Kidney capillary endothelial cell (primary cell): ENCODE measurements at regions not wholly inside any gene's neighbourhood (a gene's known extent, or its start where the extent isn't known, plus 50 kb on each side); places are given as distances from the start of the nearest gene placed in this dataset.
"Not testable (repeated sequence)": the region's sequence is repeated elsewhere in the genome, so short reads cannot be mapped to it uniquely, and the experiment has no call there.

Experiments
- DNase-seq: peaks from one replicate; pipeline ENCODE4 v3.0.0-alpha.2; 2018; ENCODE audit warnings: low spot score

DNA sequence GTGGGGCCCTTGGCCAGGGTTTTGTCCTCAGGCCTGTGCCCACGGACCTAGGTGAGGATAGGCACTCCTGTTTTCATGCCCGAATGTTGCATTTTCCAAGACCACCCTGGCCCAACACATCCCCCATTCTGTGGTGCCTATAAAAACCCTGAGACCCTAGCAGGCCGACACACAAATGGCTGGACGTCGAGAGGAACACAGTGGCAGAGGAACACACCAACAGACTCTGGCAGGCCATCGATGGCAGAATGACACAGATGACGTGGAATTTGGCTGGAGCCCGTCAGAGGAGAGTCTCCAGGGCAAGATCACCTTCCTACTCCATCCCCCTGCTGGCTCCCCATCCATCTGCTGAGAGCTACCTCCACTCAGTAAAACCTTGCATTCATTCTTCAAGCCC, 898.8 kb downstream of the ANKRD7 start:
- DNase-seq = no peak

DNA sequence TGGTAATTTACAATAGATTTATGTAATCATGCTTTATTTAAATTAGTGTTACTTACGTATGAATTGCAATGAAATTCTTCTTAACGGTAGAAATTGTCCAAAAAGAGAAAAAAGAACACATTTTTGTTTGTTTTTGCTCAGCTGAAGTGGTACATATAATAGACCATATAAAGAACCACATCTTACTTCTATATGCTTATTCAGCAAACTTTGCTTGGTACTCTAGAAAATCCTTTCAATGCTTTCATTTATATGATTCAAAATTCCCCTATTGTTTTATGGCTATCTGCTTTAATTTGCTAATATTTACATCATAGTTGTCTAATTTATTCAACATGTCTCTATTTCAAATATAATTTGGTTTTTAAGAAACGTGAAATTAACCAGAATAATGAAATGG, 903.2 kb downstream of the ANKRD7 start:
- no peak for DNase-seq

DNA sequence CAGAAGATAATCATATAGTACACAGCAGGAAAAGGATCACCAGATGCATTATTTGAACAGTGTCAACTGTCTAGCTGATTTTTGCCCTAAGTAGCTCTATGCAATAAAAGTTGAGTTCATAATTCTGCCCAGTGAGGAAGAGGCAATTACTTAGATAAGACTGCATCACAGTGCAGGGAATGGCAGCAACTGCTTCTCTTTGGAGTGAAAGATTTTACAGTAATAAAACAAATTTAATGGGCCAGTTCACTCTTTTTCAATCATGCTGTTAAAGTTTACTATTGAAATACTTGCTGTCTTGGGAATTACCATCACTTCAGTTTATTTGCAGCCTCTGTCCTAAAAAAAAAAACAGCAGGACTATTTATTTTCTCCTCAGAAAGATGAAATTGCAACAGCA, 907.9 kb downstream of the ANKRD7 start:
- DNase-seq = no peak

DNA sequence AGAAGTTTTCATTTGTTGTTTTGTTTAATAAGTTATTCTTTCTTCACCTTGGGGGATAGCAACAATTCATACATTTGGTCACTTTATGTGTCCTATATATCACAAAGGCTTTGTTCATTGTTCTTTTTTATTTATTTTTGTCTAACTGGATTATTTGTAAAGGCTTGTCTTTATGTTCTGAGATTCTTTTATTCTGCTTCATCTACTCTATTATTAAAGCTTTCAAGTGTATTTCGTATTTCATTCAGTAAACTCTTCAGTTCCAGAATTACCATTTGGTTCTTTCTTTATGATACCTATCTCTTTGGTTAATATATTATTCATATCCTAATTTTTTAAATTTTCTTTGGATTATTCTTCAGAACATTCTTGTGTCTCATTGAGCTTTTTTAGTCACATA, 942.9 kb downstream of the ANKRD7 start:
- DNase-seq = no peak

DNA sequence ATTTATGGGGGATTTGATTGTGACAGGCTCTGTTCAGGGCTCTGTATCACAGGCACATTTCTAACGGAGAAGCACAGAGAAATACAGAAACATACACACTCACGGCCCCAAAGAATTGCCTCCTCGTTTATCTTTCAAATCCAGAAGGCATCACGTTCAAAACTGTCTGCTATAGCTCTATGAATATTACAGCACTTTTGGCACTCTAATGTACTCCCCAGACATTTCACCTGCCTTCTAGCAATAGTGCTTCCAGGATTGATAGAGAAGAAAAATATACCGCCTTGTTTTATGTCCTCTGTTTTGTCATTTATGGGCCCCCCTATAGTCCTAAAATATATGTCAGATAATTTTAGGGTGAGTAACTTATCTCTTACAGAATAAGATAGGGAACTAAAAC, 947.5 kb downstream of the ANKRD7 start:
- DNase-seq = no peak

DNA sequence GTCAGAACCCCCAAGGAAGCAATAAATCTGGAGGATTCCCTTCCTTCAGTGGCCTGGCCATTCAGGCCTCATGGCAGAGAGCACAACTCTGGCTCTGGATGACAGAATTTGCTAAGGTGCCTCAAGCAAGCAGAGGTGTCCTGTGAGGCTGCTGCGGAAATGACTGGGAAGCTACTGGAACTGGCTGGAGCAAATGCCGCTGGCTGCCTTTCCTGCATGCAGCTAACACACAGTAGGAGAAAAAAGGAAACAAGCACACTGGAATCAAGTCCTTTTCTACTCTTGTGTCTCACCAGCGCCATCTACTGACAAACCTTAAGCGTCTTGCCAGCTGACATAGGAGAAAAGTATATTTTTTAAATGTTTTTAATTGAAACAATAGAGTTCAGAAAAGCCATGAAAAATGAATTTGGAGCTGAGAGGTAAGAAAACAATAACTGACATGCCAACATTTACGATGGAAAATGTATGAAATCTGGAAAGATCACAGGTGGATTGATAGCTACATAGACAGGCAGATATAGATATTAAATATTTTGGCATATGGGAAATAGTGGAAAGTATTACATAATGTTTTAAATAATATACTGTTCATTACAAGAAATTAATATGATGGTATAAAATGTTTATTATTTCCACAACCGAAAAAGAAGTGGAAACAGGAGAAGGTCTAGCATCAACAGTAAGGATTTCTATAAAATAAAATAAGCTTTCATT, 951.6 kb downstream of the ANKRD7 start:
- DNase-seq = peak; percentile 59

DNA sequence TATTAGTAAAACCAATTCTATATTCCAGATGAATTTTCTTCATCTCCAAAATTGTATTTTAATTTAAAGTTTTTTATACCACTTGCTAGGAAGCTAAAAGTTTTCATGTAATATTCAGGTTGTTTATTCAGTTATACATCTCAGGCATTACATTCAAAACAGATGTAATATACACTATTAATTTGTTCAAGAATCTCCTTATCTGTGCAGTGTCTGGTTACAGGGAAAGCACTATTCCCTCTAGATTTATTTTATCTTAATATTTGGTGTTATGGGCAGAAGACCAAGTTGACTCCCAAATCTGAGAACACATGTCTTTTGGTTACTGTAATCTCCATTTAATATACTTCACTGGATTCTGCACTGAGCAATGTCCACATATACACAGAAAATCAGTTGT, 953.4 kb downstream of the ANKRD7 start:
- no peak for DNase-seq

DNA sequence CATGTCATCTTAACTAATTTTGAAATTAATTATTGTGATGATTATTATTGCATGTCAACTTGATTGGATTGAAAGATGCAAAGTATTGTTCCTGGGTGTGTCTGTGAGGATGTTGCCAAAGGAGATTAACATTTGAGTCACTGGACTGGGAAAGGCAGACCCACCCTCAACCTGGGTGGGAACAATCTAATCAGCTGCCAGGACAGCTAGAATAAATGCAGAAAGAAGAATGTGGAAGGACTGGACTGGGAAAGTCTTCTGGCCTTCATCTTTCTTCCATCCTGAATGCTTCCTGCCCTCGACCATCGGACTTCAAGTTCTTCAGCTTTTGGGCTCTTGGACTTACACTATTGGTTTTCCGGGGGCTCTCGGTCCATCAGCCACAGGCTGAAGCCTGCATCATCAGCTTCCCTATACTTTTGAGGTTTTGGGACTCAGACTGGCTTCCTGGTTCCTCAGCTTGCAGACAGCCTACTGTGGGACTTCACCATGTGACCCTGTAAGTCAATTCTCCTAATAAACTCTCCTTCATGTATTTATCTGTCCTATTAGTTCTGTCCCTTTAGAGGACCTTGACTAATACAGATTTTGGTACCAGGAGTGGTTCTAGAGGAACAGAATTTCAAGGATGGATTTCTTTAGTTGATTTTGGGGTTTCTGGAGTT, 959.8 kb downstream of the ANKRD7 start:
- DNase-seq = no peak

DNA sequence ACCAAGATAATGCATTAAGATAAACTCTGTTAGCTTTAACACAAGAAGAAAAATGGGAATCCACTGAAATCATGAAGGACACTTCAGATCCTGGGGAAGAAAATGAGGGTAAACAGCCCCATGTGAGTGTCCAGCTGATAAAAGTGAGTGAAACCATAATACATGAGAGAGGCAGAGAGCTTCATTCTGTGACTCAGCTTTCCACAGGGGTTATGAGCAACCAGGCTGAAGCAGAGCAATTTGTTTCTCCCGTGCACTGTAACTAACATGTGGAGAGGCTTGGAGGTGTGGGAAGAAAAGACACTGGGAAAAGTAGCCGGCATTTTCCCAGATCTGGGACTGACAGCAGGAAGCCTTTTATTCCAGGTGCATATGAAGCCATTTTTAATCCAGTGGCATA, 971.7 kb downstream of the ANKRD7 start:
- DNase-seq = no peak

DNA sequence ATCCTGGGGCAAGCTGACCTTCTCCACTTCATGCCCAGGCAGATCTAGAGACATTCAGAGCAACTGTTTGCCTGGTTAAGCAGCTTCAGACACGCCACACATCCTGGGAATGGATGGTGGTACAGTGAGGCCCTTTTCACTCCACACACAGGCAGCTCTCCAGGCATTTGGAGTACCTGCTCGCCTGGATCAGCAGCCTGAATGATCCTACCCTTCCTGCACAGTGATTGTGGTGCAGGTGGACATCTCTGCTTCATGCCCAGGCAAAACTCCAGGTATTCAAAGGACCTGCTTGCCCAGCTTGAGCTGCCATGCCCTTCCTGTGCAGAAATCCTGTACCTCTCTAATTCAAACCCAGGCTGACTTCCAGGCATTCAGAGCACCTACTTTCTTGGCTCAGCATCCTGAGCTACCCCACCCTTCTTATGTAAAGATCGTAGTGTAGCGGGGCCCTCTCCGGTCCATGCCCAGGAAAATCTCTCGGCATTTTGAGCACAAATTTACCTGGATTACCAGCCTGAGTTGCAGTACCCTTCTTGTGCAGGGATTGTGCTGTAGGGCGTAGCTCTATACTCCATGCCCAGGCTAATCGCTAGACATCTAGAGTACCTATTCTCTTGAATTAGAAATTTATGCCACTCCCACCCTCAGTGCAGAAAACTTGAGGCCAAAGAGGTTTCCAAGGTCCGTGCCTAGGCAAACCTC, 972.8 kb downstream of the ANKRD7 start:
- no peak for DNase-seq

DNA sequence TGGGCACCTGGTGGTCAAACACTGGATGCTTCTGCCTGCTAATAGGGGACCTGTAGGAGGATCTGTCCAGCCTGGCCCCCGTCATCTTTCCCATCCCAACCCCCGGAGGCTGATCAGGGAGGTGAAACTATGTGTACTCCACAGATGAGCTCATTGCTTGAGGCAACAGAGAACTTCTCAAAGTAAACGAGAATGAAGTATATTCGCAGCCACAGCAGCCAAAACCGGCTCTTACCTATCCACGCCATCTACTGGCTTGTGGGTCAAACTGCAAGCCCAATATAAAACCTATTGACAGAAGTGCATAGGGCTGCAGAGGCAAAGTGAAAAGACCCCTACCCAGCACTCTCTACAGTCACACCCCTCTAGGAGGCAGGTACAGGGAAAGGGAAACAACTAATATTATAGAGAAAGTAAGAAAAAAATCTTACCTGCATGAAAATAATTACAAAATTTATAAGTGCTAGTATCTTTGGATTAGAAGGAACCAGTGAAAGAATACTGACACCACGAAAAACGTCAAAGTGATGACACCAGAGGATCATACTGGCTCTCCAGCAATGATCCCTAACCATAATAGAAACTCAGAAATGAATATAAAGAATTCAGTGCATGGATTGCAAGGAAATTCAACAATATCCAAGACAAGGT, 973.5 kb downstream of the ANKRD7 start:
- peak; percentile 38 for DNase-seq

DNA sequence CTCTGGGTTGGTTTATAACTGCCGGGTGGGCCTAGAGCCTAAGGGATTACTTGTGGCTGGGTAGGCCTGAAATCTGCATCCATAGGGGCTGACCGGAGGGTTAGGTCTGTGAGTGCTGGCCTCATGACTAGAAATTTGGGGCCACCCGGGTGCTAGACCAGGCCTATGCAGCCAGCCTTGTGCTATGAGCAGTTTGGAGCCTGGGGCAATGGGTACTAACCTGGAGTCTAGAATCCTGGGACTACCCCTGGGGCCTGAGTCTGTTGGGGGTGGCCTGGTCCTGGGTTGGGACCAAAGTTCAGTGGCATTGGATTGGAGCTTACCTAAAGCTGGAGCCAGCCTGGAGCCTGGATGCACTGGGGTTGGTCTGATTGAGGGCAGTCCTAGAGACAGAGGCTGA, 995.2 kb downstream of the ANKRD7 start:
- no peak for DNase-seq

DNA sequence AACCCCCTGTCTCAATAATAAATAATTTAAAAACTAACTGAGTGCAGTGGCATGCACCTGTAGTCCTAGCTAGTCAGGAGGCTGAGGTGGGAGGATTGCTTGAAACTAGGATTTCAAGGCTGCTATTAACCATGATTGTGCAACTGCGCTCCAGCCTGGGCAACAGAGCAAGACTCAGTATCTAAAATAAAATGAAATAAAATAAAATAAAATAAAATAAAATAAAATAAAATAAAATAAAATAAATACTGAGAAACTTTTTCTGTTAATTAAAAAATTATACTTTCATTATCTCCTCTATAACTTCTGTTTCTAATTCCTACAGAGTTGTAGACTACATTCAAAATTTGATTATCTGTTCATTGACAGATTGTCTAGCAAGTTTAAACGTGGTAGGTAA, 999.4 kb downstream of the ANKRD7 start:
- DNase-seq = no peak

DNA sequence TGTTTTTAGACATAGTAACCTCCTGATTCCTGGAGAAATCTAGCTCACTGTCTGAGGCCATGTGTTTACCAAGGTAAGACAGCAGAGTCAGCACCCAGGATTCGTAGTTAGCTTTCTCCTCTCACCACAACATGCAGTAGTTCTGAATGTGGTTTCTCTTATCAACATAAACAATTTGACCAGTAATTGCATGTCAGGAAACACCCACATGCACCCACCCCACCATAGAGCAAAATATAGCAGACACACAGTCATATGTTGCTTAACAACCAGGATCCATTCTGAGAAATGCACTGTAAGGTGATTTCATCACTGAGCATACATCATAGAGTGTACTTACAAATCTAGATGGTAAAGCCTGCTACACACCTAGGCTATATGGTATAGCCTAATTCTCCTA, 1004.0 kb downstream of the ANKRD7 start:
- DNase-seq = no peak

DNA sequence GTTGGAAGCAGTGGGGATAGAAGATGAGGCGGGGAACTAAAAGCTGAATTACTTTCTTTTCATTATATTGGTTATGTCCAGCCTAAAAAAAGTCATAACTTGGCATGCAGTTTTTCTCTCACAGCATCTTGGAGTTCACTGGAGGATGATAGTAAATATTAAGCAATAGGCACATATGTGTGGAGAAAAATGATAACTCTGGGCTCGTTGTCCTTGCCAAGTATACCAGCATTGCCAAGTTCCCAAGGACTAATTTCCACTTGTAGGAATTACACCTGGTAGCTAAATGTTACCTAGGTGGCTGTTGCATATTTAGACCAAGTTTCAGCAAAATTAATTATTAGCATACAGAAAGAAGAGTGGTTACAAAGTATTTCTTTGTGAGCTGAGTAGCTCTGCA, 1007.6 kb downstream of the ANKRD7 start:
- no peak for DNase-seq

DNA sequence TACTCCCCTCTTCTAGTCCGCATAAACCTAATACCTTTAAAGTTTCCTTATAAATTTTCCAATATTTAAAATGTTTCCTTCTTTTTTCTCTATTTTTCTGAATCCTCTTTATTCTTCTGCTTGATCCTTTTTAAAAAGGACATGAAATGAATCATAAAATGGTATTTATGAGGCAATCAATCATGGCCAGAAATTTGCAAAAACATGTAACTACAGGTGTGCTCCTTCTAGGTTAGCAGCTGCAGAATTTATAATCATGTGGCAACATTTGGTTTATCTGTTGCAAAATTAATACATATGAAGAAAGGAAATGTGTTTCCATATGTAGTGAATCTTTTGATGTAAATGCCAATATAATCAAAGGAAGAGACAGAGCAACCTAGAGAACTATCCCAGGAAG, 1008.5 kb downstream of the ANKRD7 start:
- no peak for DNase-seq

DNA sequence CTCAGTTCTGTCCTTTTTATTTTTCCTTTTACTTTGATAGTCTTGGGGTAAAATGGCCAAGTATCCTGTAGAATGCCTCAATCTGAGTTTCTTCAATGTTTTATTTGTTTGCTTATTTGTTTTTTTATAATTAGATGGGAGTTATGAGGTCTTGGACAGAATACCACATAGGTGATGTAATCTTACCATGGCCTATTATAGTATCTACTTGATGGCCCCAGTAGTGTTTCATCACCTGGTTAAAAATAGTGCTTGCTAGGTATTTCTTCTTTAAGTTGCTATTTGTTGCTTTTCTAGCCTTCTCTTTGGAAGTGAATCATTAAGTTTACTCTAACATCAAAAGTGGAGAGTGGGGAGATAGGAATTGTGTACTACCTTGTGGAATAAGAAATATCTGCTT, 1020.0 kb upstream of the KCND2 start:
- DNase-seq = no peak

DNA sequence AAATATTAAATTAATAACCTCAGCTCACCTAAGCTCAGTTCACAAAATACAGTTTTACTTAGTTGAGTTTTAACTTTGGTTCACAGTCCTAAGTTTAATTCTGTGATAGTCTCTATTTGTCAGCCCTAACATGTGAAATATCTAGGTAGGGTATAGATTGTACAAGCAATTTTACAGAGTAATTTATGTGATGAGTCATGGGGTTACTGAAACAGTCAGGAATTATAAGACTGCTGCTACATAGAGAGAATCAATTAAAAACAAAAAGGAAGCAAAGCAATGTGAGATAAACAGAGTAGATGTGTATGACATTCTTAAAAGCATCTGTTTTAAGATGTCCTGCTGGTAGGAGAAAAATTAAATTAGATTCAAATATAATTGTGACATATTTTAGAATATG, 1018.2 kb upstream of the KCND2 start:
- DNase-seq = no peak

DNA sequence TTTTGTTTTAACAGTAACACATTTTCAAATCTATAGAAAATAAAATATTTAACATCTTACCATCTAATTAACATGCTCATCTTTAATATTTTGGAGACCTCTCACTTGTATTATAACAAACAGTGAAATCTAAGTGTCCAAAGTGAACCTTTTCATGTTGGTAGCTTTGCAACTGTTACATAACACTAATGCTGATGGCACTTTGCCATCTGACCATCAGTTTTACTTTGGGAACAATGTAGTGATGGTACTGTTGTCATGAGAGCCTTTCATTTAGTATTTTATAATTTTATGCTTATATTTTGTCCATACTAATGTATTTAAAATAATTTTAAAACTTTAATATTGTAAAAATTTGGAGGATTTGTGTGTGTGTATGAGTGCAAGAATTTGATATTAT, 1017.0 kb upstream of the KCND2 start:
- no peak for DNase-seq

DNA sequence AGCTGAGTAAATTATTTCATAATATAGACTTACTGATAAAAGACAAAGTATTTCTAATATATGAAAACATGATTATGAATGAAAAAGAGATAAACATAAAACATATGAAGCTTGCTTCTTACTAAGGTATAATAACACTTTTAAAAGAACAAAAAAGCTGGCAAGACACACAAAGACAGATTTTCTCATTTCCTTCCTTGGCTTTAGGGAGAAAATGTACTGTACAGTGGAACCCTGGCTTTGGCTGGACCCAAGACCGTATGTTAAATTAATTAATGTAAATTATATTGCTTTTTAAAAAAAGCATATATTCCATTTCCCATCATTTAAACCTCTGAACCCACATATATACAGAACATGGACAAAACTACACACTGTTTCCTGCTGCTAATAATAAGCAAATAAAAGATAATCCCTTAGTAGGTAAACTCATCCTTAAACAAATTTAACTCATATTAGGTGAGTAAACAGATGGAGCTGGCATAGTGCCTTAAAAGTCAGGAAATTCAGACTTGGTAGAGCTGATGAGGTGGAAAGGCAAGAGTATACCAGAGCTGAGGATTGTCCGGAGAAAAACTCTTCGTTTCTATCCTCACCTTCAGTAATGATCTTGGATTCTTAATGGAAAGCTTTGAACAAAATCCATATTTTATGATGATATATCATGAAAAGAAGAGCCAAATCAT, 1016.4 kb upstream of the KCND2 start:
- DNase-seq = no peak

DNA sequence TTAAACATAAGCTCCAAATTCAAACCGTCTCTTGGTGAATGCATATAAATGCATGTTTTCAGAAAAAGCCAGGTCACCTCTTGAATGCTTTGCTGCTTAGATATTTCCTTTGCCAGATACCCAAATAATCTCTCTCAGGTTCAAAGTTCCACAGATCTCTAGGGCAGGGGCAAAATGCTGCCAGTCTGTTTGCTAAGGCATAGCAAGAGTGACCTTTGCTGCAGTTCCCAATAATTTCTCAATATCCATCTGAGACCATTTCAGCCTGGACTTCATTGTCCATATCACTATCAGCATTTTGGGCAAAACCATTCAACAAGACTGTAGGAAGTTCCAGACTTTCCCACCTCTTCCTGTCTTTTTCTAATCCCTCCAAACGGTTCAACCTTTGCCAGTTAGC, 1006.2 kb upstream of the KCND2 start:
- DNase-seq = not testable (repeated sequence)

DNA sequence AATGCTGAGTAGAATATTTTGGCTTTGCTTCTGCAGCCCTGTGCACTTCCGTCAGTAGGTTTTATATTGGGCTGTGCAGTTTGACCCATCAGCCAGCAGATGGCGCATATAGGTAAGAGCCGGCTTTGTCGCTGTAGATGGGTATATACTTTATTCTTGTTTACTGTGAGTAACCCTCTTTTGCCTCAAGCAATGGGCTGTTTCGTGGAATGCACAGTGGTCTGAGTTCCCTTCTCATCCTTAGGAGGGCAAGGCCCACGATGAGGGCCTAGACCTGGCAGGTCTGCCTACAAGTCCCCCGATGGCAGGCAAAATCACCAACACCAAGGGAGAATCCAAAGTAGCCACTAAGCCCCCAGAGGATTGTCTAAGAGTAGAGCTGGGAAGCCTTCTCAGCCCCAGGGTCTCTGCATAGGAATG, 1002.9 kb upstream of the KCND2 start:
- peak; percentile 60 for DNase-seq
